Peyer's patch (tissue), 4 donors: ENCODE measurements at regions not wholly inside any gene's neighbourhood (a gene's known extent, or its start where the extent isn't known, plus 50 kb on each side); places are given as distances from the start of the nearest gene placed in this dataset.

Source experiments
- CTCF ChIP-seq, 6 experiments: fragments of 450-650 bp in 4 of 6; fragments of 200-600 bp in 2 of 6; sonication (generic) in 1 of 6; IDR thresholded peaks; one replicate each; pipeline ENCODE4 v1.5.1; 2017 to 2019; ENCODE audit warnings: antibody characterized with exemption in 6 of 6, mild to moderate bottlenecking in 3 of 6, moderate library complexity in 1 of 6
- POLR2A ChIP-seq, 2 donors: fragments of 450-650 bp; IDR thresholded peaks; one replicate each; pipeline ENCODE4 v1.5.1; 2017; ENCODE audit warnings: antibody characterized with exemption in 2 of 2, mild to moderate bottlenecking in 2 of 2, moderate library complexity in 2 of 2

- TF ChIP-seq CTCF (IDR thresholded peaks at IDR 0.05) (no peak), POLR2A (IDR thresholded peaks at IDR 0.05) (no peak)
Observed at GRCh38 chr2:39852831-39853230, 73.8 kb upstream of the THUMPD2 start.
